Large intestine (tissue), 3 donors: ENCODE measurements at regions not wholly inside any gene's neighbourhood (a gene's known extent, or its start where the extent isn't known, plus 50 kb on each side); places are given as distances from the start of the nearest gene placed in this dataset.

ENCODE experiments used
- DNase-seq, 2 donors: peaks; one replicate each; pipeline versions ENCODE4 v3.0.0 to v3.0.0-alpha.2; 2013
- H3K27ac ChIP-seq: one replicate; pipeline ENCODE4 v1.5.1; 2013; ENCODE audit warnings: low read length
- H3K27me3 ChIP-seq: 2 replicates; pipeline ENCODE4 v1.6.1; 2013; ENCODE audit warnings: low read length; ENCODE audit not compliant: control insufficient read depth, insufficient read depth
- H3K36me3 ChIP-seq: 2 replicates; pipeline ENCODE4 v1.6.1; 2013; ENCODE audit warnings: low read length; ENCODE audit not compliant: control insufficient read depth, insufficient read depth
- H3K4me1 ChIP-seq: one replicate; pipeline ENCODE4 v1.6.1; 2013; ENCODE audit warnings: low read length; ENCODE audit not compliant: control insufficient read depth, insufficient read depth
- H3K4me3 ChIP-seq: one replicate; pipeline ENCODE4 v1.5.1; 2013; ENCODE audit warnings: low read length
- H3K9me3 ChIP-seq: one replicate; pipeline ENCODE4 v1.6.1; 2013; ENCODE audit warnings: mild to moderate bottlenecking, low read depth, low read length, moderate library complexity; ENCODE audit not compliant: control insufficient read depth
- WGBS: methylation state at CpG from one replicate; pipeline ENCODE4 v1.1.5; 2013; ENCODE audit warnings: low lambda C conversion rate; ENCODE audit not compliant: insufficient coverage; 5-methylcytosine and 5-hydroxymethylcytosine counted together

DNA sequence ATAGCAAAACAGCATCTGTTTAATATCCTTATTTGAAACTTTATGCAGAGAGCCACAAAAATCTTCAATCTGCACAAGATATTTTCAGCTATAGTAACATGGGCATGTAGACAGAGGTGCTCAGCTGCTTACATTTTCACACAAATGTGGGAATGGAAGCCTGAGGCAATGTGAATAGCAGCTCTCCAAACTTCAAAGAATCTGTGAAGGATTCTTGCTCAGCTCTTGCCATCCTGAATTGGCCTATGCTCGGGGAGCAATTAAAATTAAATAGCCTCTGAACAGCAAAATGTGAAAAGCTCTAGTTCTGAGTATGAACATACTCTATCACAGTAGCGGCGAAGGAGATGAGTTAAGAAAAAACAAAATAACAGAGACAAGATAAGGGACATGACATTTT lies 1523.8 kb downstream of the PCDH7 start:
- Histone ChIP-seq H3K36me3 (no peaks in the 10 kb centered on the region), H3K27me3 (no peaks in the 10 kb centered on the region), H3K9me3 (no peaks in the 10 kb centered on the region), H3K27ac (no peak overlapping the region), H3K4me3 (no peak overlapping the region), H3K4me1 (no peaks in the 10 kb centered on the region)
- DNase-seq: no peak
- 83% methylated on average over 1 of the region's 3 CpGs for WGBS

DNA sequence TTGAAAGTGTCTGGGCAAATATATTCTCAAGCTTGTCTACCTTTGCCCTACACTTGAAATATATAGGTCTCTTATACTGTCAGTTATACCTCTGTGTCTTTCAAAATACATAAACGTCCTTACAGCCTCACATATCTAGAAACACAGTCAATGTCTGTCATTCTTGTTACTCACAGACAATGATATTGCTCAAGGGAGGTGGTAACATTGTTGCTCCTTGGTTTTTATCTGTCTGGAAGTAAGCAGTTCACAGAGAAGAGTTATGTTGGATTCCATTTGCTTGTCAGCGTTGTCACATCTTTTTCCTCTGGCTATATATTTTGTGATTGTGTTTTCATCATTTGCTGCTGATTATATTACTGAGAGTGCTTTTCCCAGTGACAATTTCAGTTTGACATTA lies 1528.9 kb downstream of the PCDH7 start:
- WGBS: 100% methylated on average over 1 of the region's 2 CpGs
- no peaks in the 10 kb centered on the region for H3K36me3 ChIP-seq
- no peaks in the 10 kb centered on the region for H3K27me3 ChIP-seq
- no peak for DNase-seq
- no peak overlapping the region for H3K4me3 ChIP-seq
- H3K27ac ChIP-seq: no peak overlapping the region
- H3K9me3 ChIP-seq: no peaks in the 10 kb centered on the region
- no peaks in the 10 kb centered on the region for H3K4me1 ChIP-seq

DNA sequence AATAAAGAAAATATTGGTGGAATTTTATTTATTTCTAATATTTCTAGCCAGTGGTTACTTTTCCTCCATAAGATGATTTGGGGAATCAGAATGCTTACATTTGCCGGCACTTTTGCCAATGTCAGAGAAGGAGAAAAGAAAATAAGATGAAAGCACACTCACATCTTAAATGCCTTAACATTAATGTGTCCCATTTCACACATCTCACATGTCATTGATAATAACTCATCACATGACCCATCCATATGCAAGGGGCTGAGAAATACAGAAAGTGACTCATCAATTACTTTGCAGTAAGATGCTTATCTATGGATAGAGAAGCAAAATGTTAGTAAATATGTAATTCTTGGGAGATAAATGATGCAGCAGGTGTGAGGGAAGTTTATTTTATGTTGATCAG lies 1531.0 kb downstream of the PCDH7 start:
- H3K4me1 ChIP-seq: no peaks in the 10 kb centered on the region
- no peaks in the 10 kb centered on the region for H3K27me3 ChIP-seq
- no peaks in the 10 kb centered on the region for H3K9me3 ChIP-seq
- H3K27ac ChIP-seq: no peak overlapping the region
- no CpG with 5 or more reads among the region's 1 CpG for WGBS
- H3K4me3 ChIP-seq: no peak overlapping the region
- no peak for DNase-seq
- no peaks in the 10 kb centered on the region for H3K36me3 ChIP-seq

GRCh38 chr4:32251926-32252325 lies 1531.8 kb downstream of the PCDH7 start:
- Histone ChIP-seq H3K4me1 (no peaks in the 10 kb centered on the region), H3K27me3 (no peaks in the 10 kb centered on the region), H3K4me3 (no peak overlapping the region), H3K27ac (no peak overlapping the region), H3K36me3 (no peaks in the 10 kb centered on the region), H3K9me3 (no peaks in the 10 kb centered on the region)
- DNase-seq: no peak
- 83% methylated on average over 2 of the region's 2 CpGs for WGBS

DNA sequence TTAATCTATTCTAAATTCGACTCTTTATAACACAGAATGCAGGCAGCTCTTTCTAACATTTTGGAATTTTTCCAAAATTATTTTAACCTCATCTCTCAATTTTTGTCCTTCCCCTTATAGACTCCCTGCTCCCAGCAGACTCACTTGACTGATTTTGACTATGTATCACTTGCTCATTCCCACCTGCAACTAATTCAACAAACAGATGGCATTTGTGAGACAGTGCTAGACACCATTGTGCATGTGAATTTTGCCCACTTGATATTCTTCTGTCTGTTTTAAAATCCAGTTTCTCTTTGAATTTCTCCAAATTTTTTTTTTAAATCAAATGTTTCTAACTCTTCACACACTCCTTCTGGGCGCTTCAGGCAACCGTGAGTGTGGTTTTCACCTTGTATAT lies 1534.0 kb downstream of the PCDH7 start:
- H3K4me3 ChIP-seq: no peak overlapping the region
- H3K9me3 ChIP-seq: no peaks in the 10 kb centered on the region
- no peaks in the 10 kb centered on the region for H3K4me1 ChIP-seq
- 58% methylated on average over 3 of the region's 3 CpGs for WGBS
- H3K36me3 ChIP-seq: no peaks in the 10 kb centered on the region
- no peak for DNase-seq
- no peak overlapping the region for H3K27ac ChIP-seq
- no peaks in the 10 kb centered on the region for H3K27me3 ChIP-seq

DNA sequence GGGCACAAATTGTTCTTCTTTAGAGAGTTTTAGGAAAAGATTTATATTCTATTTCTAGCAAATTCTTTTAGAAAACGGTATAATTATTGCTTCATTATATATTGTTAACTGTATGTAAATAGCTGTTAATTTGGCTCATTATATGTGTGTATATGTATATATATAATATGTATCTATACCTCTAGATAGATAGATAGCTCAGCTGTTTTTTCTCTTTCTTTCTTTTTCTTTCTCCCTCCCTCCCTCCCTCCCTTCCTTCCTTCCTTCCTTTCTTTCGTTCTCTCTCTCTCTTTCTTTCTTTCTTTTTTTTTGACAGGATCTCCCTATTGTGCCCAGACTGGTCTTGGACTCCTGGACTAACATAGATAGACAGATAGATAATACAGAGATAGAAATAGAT lies 1538.8 kb downstream of the PCDH7 start:
- Histone ChIP-seq H3K27me3 (no peaks in the 10 kb centered on the region), H3K4me1 (no peaks in the 10 kb centered on the region), H3K36me3 (no peaks in the 10 kb centered on the region), H3K27ac (no peak overlapping the region), H3K4me3 (no peak overlapping the region), H3K9me3 (no peaks in the 10 kb centered on the region)
- 79% methylated on average over 2 of the region's 2 CpGs for WGBS
- DNase-seq: no peak

- Histone ChIP-seq H3K27me3 (no peaks in the 10 kb centered on the region), H3K4me1 (no peaks in the 10 kb centered on the region), H3K4me3 (no peak overlapping the region), H3K36me3 (no peaks in the 10 kb centered on the region), H3K27ac (no peak overlapping the region), H3K9me3 (no peaks in the 10 kb centered on the region)
- WGBS: no CpG with 5 or more reads among the region's 9 CpGs
- DNase-seq: no peak
Observed at GRCh38 chr4:32261196-32261595, 1541.0 kb downstream of the PCDH7 start.

- H3K27ac ChIP-seq: no peak overlapping the region
- no peaks in the 10 kb centered on the region for H3K27me3 ChIP-seq
- H3K4me3 ChIP-seq: no peak overlapping the region
- no peak for DNase-seq
- H3K36me3 ChIP-seq: no peaks in the 10 kb centered on the region
- no peaks in the 10 kb centered on the region for H3K9me3 ChIP-seq
- H3K4me1 ChIP-seq: no peaks in the 10 kb centered on the region
- 17% methylated on average over 1 of the region's 1 CpG for WGBS
Observed at GRCh38 chr4:32268863-32269262, 1548.7 kb downstream of the PCDH7 start.

GRCh38 chr4:32290102-32290501 lies 1569.9 kb downstream of the PCDH7 start:
- Histone ChIP-seq H3K36me3 (no peaks in the 10 kb centered on the region), H3K4me1 (no peaks in the 10 kb centered on the region), H3K27me3 (no peaks in the 10 kb centered on the region), H3K4me3 (no peak overlapping the region), H3K27ac (no peak overlapping the region), H3K9me3 (peaks cover 7% of the 10 kb centered on the region)
- no peak for DNase-seq
- WGBS: no CpG with 5 or more reads among the region's 1 CpG

- no peaks in the 10 kb centered on the region for H3K36me3 ChIP-seq
- no peak overlapping the region for H3K4me3 ChIP-seq
- H3K27ac ChIP-seq: no peak overlapping the region
- no peaks in the 10 kb centered on the region for H3K4me1 ChIP-seq
- no peak for DNase-seq
- peaks cover 13% of the 10 kb centered on the region for H3K9me3 ChIP-seq
- H3K27me3 ChIP-seq: no peaks in the 10 kb centered on the region
- no CpG with 5 or more reads among the region's 7 CpGs for WGBS
Observed at GRCh38 chr4:32318926-32319325, 1598.8 kb downstream of the PCDH7 start.

GRCh38 chr4:32321421-32321820 lies 1601.3 kb downstream of the PCDH7 start:
- Histone ChIP-seq H3K27ac (no peak overlapping the region), H3K4me1 (no peaks in the 10 kb centered on the region), H3K27me3 (no peaks in the 10 kb centered on the region), H3K9me3 (peaks cover 13% of the 10 kb centered on the region), H3K4me3 (no peak overlapping the region), H3K36me3 (no peaks in the 10 kb centered on the region)
- DNase-seq: no peak
- WGBS: 86% methylated on average over 2 of the region's 3 CpGs
